ENCODE measurements at regions not wholly inside any gene's neighbourhood (a gene's known extent, or its start where the extent isn't known, plus 50 kb on each side); places are given as distances from the start of the nearest gene placed in this dataset.
"Not testable (repeated sequence)": the region's sequence is repeated elsewhere in the genome, so short reads cannot be mapped to it uniquely, and the experiment has no call there.

DNA sequence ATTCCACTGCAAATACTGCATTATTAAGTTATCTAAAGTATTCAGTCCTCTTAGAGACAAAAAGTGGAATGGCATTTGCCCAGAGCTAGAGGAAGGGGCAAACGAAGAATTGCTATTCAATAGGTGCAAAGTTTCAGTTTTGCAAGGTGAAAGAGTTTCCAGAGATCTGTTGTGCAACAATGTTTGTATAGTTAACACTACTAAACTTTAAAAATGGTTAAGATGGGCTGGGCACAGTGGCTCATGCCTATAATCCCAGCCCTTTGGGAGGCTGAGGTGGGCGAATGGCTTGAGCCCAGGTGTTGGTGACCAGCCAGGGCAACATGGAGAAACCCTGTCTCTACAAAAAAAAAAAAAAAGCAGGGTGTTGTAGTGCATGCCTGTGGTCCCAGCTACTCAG lies 102.5 kb downstream of the LUZP4 start:
- ATAC-seq, result no peak

DNA sequence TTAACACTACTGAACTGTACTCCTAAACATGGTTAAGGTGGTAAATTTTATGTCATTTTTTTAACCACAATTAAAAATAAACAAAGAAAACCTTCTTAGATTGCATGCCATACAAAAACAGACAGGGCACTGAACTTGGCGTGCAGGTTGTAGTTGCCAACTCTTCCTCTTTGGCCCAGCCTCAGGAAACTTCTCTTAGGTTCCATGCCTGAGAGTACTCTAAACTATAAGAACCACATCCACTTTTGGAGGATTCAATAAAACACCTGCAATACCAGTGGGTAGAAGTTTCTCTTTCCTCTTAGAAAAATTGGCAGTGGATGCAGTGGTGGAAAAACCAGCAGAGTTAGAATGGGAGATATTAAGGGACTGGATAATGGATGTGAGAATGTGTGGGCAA lies 103.4 kb downstream of the LUZP4 start:
- Mint-ChIP-seq H3K36me3 (no peaks in the 10 kb centered on the region), H3K9me3 (no peaks in the 10 kb centered on the region), H3K27ac (no peak overlapping the region)
- DNase-seq (ENCODE audit: low spot score in 2 of 2) (no peak), ATAC-seq (no peak)

More for the DNA sequence above, 102.5 kb downstream of the LUZP4 start:
- Mint-ChIP-seq H3K27ac (no peak overlapping the region), H3K36me3 (no peaks in the 10 kb centered on the region), H3K9me3 (no peaks in the 10 kb centered on the region)
- no peak for DNase-seq (ENCODE audit: low spot score in 2 of 2)

DNA sequence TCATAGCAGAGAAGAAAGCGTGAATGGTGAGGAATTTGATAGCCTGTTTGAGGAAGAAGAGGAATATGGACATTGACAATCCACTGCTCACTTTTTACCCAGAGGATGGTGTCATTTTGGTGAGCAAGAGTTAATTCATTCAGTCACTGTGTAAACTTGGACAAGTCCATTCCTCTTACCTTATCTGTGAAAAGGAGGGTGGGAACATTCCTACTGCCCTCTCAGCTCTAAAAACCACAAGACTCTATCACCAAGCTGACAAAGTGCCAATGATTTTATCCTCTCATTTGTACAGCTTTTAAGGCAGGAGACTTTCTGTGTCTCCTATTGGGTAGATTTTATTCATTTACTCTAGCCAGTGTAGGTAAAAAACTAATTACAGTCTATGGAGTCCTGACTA lies 103.8 kb downstream of the LUZP4 start:
- no peak for DNase-seq (ENCODE audit: low spot score in 2 of 2)
- no peaks in the 10 kb centered on the region for H3K36me3 Mint-ChIP-seq
- H3K9me3 Mint-ChIP-seq, result no peaks in the 10 kb centered on the region
- ATAC-seq, result no peak
- no peak overlapping the region for H3K27ac Mint-ChIP-seq

DNA sequence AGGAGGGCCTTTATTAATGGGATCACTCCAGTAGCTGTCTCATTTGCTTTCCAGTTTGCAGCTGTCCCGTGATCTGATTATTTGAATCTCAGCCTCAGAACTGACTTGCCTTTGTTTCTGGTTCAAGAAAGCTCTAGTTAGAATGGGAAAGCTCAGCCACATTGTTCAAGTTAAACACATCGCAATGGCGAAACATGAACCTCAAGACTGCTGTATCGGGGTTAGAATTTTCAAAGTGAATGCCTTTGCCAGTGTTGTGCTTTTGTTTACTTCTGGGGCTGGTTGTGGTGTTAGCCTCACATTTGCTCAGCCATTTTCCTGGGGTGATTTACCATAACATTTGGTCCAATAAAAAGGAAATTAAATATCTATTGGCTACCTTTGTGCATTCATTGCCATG lies 105.3 kb downstream of the LUZP4 start:
- ATAC-seq; H3K9me3 Mint-ChIP-seq; H3K27ac Mint-ChIP-seq; DNase-seq (ENCODE audit: low spot score in 2 of 2); H3K36me3 Mint-ChIP-seq: not testable (repeated sequence)

DNA sequence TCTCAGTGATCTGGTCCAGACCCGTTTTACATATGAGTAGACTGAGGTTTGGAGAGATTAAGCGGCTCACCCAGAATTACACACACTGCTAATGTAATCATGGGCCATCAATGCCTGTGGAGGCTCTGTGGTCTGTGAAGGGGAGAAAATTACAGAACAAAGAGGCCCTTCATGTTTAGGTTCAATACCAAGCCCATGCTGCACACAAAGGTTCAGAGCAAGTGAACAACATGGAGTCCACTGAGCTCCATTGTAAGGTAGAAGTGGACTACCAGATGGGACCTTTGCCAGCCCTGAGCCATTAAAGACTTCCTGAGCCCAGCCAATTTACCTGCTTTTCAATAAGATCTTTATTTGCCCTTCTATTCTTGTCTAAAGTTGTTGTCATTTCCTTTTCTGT lies 109.8 kb downstream of the LUZP4 start:
- DNase-seq (ENCODE audit: low spot score in 2 of 2), result no peak
- no peak for ATAC-seq
- Mint-ChIP-seq H3K9me3 (no peaks in the 10 kb centered on the region), H3K27ac (no peak overlapping the region), H3K36me3 (no peaks in the 10 kb centered on the region)

DNA sequence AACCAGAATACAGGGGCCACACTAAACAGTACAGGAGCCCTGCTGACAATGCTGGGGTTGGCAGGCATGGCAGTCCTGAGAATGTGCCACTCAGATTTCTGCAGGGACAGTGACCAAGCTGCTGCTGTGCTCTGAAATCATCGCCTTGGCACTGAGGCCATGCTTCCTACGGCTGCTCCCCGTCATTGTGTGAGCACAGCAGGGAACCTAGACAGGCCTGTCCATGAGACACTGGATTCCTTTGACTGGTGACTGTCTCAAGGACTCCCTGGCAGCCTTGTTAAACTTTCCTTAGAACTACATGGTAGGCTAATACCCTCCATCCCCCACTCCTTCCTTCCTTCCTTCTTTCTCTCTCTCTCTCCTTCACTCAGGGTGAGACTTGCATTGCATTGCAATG lies 111.4 kb downstream of the LUZP4 start:
- Mint-ChIP-seq H3K9me3 (no peaks in the 10 kb centered on the region), H3K36me3 (no peaks in the 10 kb centered on the region), H3K27ac (no peak overlapping the region)
- DNase-seq (ENCODE audit: low spot score in 2 of 2) (no peak), ATAC-seq (no peak)

DNA sequence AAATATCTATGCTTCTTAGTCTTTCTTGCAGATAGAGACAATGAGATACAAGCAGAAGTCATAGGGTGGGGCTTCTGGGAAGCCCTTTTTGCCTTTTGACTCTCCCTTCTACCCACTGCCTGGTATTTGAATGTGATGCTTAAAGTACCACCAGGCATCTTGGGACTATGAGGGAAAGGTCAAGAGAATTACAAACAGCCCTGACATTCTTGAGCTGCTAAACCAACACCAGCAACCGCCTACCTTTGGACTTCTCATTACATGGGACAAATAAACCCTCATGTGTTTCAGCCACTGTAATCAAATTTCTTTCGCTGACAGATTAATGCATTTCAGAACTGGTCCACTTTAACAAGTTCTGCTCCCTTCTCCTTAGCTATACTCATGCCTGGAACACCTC lies 112.8 kb downstream of the LUZP4 start:
- no peaks in the 10 kb centered on the region for H3K36me3 Mint-ChIP-seq
- DNase-seq (ENCODE audit: low spot score in 2 of 2), result no peak
- H3K27ac Mint-ChIP-seq, result no peak overlapping the region
- no peaks in the 10 kb centered on the region for H3K9me3 Mint-ChIP-seq
- no peak for ATAC-seq

DNA sequence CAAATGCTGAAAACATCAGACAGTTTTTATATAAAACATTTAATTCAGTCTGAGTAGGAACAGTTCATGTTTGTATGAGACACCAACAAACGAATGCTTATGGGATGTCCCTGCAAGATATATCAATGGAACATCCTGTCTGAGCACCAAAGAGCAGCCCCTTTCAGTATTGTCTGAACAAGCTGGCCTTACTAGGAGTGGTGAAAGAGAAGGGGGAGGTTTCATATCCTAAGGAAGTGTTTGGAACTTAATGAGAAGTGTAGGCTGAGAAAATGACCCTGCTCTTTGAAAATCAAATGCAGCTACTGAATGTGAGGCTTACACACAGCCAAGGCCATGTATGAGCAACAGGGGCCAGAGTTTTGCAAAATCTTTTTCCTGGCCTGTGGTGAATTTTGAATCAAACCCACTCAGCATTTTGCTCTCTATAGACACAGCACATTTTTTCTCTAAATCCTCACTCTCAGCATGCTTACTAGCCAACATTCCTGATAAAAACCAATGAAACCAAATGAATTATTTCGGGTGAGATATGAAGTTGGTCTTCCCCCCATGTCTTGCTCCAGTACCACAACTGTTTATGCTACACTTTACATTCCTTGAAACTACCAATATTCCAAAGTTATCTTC lies 119.4 kb downstream of the LUZP4 start:
- Mint-ChIP-seq H3K27ac (no peak overlapping the region), H3K36me3 (no peaks in the 10 kb centered on the region), H3K9me3 (no peaks in the 10 kb centered on the region)
- ATAC-seq, result no peak
- no peak for DNase-seq (ENCODE audit: low spot score in 2 of 2)

DNA sequence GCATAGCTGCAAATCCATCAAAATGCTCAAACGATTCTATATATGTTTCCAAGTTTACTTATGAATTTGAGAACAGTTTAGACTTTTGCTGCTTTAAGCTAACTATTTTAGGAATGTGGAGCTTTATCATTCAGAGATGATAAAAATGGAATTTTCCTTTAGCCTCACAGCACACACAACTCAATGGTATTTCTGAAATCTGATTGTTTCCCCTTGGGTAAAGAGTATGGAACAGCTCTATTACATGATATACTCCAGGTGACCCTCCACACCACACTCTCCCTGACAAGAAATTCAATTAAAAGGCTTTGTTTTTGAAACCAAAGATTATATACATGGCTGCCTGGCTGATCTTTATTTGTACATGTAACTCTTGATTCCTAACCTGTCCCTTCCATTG lies 120.0 kb downstream of the LUZP4 start:
- Mint-ChIP-seq H3K36me3 (no peaks in the 10 kb centered on the region), H3K27ac (no peak overlapping the region), H3K9me3 (no peaks in the 10 kb centered on the region)
- ATAC-seq, result no peak
- DNase-seq (ENCODE audit: low spot score in 2 of 2), result no peak

DNA sequence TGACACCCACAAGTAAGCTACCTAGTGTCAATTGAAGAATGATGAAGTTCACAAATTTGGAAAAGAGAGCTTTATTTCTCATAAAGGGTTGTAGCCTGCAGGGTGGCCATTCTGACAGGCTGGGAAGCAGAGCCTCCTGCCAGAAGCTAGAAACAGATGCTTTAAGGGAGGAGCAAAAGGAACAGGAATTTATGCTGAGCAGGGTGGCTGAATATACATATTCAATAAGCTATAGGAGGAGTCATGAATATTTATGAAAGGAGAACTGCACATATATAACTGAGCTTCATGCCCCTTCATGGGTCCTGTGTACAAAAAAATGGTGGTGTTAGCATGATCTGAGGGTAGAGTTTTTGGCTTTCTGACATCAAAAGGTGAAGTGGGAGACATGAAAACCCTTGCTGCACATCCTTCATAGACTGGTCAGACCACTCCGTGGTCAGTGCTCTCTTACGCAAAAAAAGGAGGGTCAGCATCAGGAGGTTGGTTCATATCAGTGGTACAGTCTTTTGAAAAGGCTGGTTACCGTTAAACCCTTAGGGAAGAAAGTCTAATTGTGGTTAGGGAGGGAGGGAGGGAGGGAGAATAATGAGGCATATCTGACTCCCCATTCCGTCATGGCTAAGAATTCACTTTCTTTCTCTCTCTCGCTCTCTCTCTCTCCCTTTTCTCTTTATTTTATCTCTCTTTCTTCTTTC lies 121.4 kb downstream of the LUZP4 start:
- no peak for ATAC-seq
- Mint-ChIP-seq H3K36me3 (no peaks in the 10 kb centered on the region), H3K27ac (no peak overlapping the region), H3K9me3 (no peaks in the 10 kb centered on the region)
- DNase-seq (ENCODE audit: low spot score in 2 of 2), result no peak

DNA sequence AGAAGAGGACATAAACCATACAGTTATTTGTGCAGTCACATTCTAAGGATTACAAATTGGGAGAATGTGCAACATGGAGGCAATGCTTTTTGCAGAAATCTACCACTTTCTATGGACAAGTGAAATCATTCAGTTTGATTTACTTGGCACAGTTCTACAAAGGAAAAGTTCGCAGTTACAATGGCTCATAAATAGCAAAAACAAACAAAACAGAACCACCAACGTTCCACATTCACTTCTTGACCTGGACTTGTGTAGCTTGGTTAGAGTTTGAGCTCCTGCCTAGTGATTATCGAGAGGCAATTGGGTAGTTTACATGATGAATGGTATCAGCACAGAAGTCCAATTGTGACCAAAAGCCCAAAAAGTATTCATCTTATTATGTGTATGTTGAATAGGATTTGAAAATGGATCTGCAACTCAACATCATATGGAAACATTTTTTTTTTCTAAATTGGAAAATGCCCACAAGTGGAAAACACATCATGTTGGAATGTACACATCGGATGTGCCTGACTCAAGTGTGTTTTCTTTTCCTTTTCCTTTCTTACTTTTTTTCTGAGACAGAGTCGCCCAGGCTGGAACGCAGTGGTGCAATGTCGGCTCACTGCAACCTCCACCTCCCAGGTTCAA lies 123.8 kb downstream of the LUZP4 start:
- Mint-ChIP-seq H3K36me3 (no peaks in the 10 kb centered on the region), H3K9me3 (peaks cover 0 to 3% of the 10 kb centered on the region in 2 donors), H3K27ac (no peak overlapping the region)
- DNase-seq (ENCODE audit: low spot score in 2 of 2) (no peak), ATAC-seq (no peak)

DNA sequence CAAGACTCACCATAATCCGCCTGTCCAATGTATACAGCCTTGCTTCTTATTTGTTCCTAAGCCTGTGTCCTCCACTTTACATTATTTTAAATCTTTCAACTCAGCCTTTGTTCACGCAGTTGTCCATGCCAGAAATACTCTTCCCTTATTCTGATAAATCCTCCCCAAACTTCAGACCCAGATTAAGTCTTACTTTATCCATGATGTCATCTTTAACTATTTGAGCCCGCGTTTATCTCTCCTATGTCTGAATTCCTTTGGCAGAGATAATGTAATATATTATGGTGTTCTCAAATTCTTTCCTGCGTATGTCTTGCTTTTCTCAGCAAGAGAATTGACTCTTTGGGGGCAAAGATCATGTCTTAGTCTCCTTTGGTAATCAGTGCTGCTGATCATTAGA lies 129.6 kb downstream of the LUZP4 start:
- DNase-seq (ENCODE audit: low spot score in 2 of 2) (no peak), ATAC-seq (no peak)
- Mint-ChIP-seq H3K36me3 (no peaks in the 10 kb centered on the region), H3K9me3 (peaks cover 0 to 8% of the 10 kb centered on the region in 2 donors), H3K27ac (no peak overlapping the region)

DNA sequence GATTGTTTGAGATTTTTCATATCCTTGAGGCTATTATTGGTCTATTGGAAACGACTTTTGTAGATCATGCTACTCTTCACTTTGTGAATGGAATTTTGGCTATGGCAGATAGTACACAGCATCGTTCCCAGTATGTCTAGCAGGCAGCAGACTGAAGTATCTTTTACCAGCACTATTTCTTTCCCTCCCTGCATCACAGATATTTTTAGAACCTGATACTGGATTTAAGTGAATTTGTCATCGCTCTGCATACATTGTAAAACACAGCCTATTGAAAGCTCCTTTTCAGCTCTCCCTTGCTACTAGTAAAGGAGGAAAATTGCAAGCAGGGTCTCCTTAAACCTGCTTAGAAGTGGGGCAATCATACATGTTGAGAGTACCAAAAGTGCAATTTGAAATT lies 133.6 kb downstream of the LUZP4 start:
- H3K9me3 Mint-ChIP-seq, result peaks cover 0 to 8% of the 10 kb centered on the region in 2 donors
- no peak for DNase-seq (ENCODE audit: low spot score in 2 of 2)
- H3K36me3 Mint-ChIP-seq, result no peaks in the 10 kb centered on the region
- ATAC-seq, result no peak
- H3K27ac Mint-ChIP-seq, result no peak overlapping the region

DNA sequence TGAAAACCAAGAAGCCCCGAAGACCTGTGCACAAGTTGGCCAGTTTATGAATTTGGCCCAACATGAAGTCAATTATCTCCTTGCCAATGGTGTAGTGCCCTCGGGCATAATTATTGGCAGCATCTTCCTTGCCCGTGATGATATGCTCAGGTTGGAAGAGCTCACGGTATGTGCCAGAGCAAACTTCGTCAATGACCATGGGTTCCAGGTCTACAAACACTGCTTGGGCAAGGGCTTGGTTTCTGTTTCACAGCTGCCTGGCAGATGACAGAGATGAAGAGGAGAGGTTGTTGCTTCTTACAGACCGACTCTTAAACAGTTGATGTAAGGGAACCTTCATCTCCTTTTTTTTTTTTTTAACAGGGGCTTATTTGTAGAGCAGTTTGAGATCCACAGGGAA lies 135.6 kb upstream of the PLS3 start:
- no peak for DNase-seq (ENCODE audit: low spot score in 2 of 2)
- H3K27ac Mint-ChIP-seq, result no peak overlapping the region
- no peaks in the 10 kb centered on the region for H3K36me3 Mint-ChIP-seq
- H3K9me3 Mint-ChIP-seq, result peaks cover 0 to 3% of the 10 kb centered on the region in 2 donors
- no peak for ATAC-seq

DNA sequence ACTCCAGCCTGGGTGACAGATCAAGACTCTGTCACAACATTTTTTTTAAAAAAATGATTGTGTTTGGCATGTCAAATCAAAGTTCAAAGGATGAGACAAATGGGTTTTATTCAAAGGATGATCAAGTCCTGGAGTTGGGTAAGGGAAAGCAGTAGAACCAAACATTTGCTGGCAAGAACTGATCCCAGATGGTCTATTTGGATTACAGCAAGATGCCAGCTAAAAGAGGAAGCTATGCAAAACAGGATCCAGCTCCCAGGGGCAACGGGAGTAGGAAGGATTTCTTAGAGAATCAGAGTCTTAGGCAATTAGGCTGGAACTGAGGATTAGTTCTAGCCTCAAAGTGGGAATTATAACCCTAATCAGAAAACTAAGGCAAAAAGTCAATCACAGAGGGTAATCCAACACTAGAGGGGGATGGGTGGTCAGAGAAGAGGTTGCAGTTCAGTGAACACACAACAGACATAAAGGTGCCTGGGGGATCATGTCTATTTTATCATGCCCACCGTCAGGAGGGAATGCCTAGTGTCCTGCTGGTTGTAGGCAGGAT lies 133.0 kb upstream of the PLS3 start:
- ATAC-seq (no peak), DNase-seq (ENCODE audit: low spot score in 2 of 2) (no peak)
- H3K27ac Mint-ChIP-seq, result no peak overlapping the region
- H3K36me3 Mint-ChIP-seq, result no peaks in the 10 kb centered on the region
- H3K9me3 Mint-ChIP-seq, result peaks cover 0 to 7% of the 10 kb centered on the region in 2 donors

DNA sequence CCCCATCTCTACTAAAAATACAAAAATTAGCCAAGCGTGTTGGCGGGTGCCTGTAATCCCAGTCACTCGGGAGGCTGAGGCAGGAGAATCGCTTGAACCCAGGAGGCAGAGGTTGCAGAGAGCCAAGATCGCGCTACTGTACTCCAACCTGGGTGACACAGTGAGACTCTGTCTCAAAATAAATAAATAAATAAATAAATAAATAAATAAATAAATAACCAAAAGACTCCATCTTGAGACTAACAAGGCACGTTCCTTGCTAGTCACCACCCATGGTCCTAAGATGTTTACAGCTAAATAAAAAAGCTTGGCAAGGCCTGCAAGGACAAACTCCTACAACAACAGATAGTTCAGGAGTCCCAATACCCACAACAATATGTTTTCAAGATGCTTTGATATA lies 126.1 kb upstream of the PLS3 start:
- H3K36me3 Mint-ChIP-seq; H3K9me3 Mint-ChIP-seq; ATAC-seq; DNase-seq (ENCODE audit: low spot score in 2 of 2); H3K27ac Mint-ChIP-seq: not testable (repeated sequence)

DNA sequence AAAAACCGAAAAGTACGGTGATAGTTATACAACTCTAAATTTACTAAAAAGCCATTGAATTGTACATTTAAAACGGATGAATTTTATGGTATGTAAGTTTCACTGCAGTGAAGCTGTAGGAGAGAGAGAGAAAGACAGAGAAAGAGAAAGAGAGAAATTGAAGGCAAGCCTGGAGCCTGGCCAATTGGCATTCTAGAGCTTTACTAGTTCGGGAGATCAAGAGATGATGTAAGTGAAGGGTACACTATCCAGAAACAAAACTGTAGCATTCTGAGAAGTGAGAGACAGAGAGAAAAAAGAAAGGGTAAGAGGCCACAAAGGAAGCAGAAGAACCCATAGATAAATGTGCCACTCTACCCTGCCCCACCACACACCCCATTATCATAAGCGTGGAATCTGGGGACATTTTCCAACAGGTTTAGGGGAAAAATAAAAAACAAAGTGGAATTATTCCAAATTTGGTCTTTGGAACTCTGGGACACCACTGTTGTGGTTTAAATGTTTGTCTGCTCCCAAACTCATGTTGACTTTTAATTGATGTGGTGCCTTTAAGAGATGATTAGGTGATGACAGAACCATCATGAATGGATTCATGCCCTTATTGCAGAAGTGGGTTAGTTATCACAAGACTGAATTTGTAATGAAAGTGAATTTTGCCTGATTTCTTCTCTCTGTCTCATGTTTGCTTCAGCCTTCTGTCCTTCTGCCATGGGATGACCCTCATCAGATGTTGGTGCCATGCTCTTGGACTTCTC lies 123.0 kb upstream of the PLS3 start:
- peaks cover 0 to 4% of the 10 kb centered on the region in 2 donors for H3K36me3 Mint-ChIP-seq
- H3K9me3 Mint-ChIP-seq, result peaks cover 4 to 5% of the 10 kb centered on the region in 2 donors
- DNase-seq (ENCODE audit: low spot score in 2 of 2) (no peak), ATAC-seq (no peak)
- no peak overlapping the region for H3K27ac Mint-ChIP-seq
